C4-2B (cell line): ENCODE measurements at regions not wholly inside any gene's neighbourhood (a gene's known extent, or its start where the extent isn't known, plus 50 kb on each side); places are given as distances from the start of the nearest gene placed in this dataset.

Source experiments
- CTCF ChIP-seq: fragments of 450-650 bp; conservative IDR thresholded peaks from 2 replicates; pipeline ENCODE4 v1.5.1; 2017; ENCODE audit warnings: mild to moderate bottlenecking
- ZFX ChIP-seq: fragments of 450-650 bp; IDR thresholded peaks from 2 replicates; pipeline ENCODE4 v1.6.1; 2017

GRCh38 chr9:107557236-107557990 lies 67.8 kb upstream of the KLF4 start:
- TF ChIP-seq CTCF = no peak
- TF ChIP-seq ZFX = no peak
